IPS-15b (cell line): ENCODE measurements at regions not wholly inside any gene's neighbourhood (a gene's known extent, or its start where the extent isn't known, plus 50 kb on each side); places are given as distances from the start of the nearest gene placed in this dataset.
"Not testable (repeated sequence)": the region's sequence is repeated elsewhere in the genome, so short reads cannot be mapped to it uniquely, and the experiment has no call there.

Experiments used
- H3K27me3 ChIP-seq: one replicate; pipeline ENCODE4 v1.6.1; 2013; ENCODE audit warnings: low read length; ENCODE audit not compliant: control insufficient read depth, insufficient read depth
- H3K36me3 ChIP-seq: one replicate; pipeline ENCODE4 v1.6.1; 2013; ENCODE audit warnings: low read length; ENCODE audit not compliant: control insufficient read depth, insufficient read depth
- H3K4me1 ChIP-seq: one replicate; pipeline ENCODE4 v1.6.1; 2013; ENCODE audit warnings: mild to moderate bottlenecking, low read length; ENCODE audit not compliant: control insufficient read depth, insufficient read depth
- H3K4me3 ChIP-seq: one replicate; pipeline ENCODE4 v1.5.1; 2013; ENCODE audit warnings: low read depth, low read length
- H3K9ac ChIP-seq: one replicate; pipeline ENCODE4 v1.6.1; 2013; ENCODE audit warnings: low read depth, mild to moderate bottlenecking, low read length
- H3K9me3 ChIP-seq: one replicate; pipeline ENCODE4 v1.6.1; 2013; ENCODE audit warnings: mild to moderate bottlenecking, low read length; ENCODE audit not compliant: control insufficient read depth, insufficient read depth

DNA sequence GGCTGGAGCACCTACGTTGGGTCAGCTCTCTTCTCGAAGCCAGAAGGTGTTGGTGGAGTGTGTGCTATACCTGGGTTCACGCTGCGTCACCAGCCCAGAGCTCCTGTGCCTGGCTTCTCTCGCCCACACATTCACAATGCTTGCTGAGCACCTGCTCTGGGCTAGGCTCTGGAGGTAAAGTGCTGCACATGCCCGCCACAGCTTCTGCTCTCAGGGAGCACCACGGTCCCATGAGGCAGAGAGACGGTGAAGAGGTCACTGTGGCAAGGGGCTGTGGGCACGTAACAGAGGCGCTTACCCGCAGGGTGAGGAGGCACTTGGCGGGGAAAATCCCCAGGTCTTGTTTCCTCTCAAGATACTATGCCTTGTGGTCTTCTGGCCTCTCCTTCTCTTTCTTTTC lies 174.2 kb downstream of the TEX29 start:
- Histone ChIP-seq H3K9me3 (no peaks in the 10 kb centered on the region), H3K4me3 (no peak overlapping the region), H3K9ac (no peak overlapping the region), H3K4me1 (no peaks in the 10 kb centered on the region), H3K27me3 (no peaks in the 10 kb centered on the region), H3K36me3 (no peaks in the 10 kb centered on the region)

DNA sequence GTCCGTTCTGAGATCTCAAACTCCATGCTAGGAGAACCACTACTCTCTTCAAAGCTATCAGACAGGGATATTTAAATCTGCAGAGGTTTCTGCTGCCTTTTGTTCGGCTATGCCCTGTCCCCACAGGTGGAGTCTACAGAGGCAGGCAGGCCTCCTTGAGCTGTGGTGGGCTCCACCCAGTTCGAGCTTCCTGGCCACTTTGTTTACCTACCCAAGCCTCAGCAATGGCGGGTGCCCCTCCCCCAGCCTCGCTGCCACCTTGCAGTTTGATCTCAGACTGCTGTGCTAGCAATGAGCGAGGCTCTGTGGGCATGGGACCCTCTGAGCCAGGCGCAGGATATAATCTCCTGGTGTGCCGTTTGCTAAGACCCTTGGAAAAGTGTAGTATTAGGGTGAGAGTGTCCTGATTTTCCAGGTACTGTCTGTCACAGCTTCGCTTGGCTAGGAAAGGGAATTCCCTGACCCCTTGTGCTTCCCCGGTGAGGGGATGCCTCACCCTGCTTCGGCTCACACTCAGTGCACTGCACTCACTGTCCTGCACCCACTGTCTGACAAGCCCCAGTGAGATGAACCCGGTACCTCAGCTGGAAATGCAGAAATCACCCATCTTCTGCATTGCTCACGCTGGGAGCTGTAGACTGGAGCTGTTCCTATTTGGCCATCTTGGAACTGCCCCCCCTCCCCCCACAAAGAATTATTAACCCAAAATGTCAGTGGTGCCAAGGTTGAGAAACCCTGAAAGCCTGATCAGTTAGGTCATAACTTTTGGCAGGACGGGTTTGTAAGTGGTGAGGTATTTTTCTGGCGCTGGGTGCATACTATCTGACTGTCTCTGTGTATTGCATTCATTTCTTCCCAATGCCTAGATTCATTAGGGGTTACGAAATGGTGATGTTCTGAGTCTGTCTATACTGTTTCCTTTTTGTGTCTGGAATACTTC lies 181.4 kb downstream of the TEX29 start:
- not testable (repeated sequence) for H3K36me3 ChIP-seq, H3K9me3 ChIP-seq, H3K4me3 ChIP-seq, H3K4me1 ChIP-seq, H3K9ac ChIP-seq, H3K27me3 ChIP-seq

DNA sequence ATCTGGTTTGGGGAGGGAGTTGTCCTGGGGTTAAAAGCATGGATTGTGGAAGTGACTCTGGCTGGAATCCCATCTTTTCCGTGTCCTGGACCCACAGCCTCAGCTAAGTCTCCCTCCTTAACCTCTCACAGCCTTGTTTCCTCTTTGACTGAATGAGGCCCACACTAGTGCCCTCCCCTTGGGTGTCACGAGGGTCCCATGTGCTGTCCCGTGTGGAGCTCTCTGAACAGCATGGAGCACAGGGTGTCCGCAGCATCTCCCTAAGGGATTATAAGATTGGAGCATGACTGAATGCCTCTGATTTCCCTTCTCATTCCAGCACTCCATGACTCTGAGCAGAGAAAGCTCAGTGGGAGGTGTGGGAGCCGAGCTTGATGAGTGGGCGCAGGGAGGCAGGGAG lies 182.5 kb downstream of the TEX29 start:
- H3K27me3 ChIP-seq: no peaks in the 10 kb centered on the region
- no peaks in the 10 kb centered on the region for H3K4me1 ChIP-seq
- no peak overlapping the region for H3K4me3 ChIP-seq
- no peaks in the 10 kb centered on the region for H3K36me3 ChIP-seq
- no peaks in the 10 kb centered on the region for H3K9me3 ChIP-seq
- H3K9ac ChIP-seq: no peak overlapping the region

DNA sequence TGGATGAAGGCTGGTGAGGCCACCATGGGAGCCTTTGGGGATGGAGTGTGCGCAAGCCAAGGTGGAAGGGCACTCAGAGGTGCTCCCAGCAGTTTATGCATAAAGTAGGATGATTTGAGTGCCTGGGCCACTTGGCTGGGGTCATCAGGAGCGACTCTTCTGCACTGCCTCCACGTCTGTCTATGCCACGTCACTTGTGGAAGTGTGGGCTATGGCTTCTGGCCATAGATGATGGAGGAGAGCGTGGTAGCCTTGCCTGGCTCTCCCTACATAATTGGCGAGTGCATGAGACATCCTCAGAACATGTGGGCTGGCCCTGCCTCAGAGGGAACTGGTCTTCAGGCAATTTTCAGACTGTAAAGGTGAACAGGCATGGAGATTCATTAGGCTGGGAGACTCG lies 182.9 kb downstream of the TEX29 start:
- H3K27me3 ChIP-seq: no peaks in the 10 kb centered on the region
- no peaks in the 10 kb centered on the region for H3K4me1 ChIP-seq
- H3K36me3 ChIP-seq: no peaks in the 10 kb centered on the region
- H3K4me3 ChIP-seq: no peak overlapping the region
- H3K9ac ChIP-seq: no peak overlapping the region
- H3K9me3 ChIP-seq: no peaks in the 10 kb centered on the region

DNA sequence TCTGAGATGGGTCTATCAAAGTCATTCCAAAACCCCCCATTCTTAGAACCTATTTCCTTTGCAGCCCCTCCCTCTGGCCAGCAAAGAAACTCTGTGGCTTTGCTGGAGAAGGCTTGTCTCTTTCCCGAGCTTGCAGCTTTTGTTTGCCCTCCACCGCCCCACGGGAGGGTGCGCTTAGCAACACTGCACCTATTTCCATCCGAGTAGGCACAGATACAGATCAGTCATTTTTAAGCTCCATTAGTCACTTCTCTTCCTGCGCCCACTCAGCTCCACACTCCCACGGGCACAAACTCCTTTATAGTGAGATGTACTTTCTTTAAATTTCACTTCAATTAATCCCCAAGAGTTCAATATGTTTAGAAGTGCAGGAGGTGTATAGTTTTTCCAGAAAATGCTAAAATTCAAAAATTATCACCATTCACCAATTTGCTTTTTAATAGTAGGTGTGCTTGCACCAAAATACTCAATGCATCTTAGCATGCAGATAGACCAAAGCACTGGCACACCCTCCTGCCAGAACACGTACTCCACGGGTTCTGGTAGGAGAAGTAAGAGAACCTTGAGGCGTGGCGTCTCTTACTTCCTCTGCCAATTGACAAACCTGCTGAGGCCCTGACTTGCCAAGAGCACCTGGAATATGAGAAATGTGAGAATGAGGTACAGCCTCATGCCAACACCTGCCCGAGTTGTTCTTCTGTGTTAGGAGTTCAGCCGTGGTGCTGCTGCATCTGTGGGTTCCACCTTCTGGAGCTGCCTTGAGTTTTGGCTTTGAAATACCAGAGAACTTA lies 183.7 kb downstream of the TEX29 start:
- H3K27me3 ChIP-seq: no peaks in the 10 kb centered on the region
- no peaks in the 10 kb centered on the region for H3K9me3 ChIP-seq
- H3K4me1 ChIP-seq: no peaks in the 10 kb centered on the region
- H3K36me3 ChIP-seq: no peaks in the 10 kb centered on the region
- no peak overlapping the region for H3K4me3 ChIP-seq
- no peak overlapping the region for H3K9ac ChIP-seq

DNA sequence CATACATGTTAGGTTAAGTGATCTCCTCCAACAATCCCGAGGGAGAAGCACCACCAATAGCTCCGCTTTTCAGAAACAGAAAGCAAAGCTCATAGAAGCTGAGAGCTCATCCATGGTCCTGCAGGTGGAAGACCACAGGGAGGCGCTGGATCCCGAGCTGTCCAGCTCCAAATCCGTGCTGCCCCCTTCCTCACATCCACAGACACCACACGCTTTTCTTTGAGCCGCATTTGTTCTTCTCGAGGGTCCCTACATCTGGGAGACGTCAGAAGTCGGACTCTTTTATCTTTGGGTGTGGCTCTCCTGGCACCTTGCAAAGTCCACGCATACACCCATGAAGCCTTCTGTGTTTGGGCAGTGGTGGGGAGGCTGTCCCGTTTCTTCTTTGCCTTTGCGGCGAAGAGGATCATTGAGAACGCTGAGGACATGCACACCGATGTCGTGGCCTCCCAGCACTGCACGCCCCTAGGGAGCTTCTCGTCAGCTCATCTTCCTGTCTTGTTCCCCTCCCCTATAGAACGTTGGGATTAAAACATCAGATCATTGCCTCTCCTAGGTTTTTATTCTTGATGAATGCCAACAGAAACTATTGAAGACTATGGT lies 184.8 kb downstream of the TEX29 start:
- Histone ChIP-seq H3K4me3 (no peak overlapping the region), H3K9me3 (no peaks in the 10 kb centered on the region), H3K27me3 (no peaks in the 10 kb centered on the region), H3K4me1 (peaks cover 4% of the 10 kb centered on the region), H3K36me3 (no peaks in the 10 kb centered on the region), H3K9ac (no peak overlapping the region)

DNA sequence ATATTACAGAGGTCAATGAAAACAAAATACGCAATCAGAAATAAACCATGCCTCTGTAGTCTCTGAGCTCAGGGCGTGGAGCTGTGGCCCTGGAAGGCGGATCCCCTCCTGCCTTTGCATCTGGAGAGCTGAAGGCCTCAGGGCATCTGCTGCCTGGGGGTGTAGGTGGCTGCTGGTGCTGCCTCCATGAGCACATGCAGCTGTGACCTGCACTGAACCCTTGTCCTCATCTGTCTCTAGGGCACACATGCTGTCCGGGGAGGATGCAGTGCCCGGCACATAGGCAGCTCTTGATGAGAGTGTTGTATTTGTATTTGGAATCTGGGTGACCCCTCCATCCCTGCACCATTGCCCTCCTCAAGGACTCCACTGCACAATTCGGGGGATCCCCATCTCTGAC lies 185.7 kb downstream of the TEX29 start:
- no peaks in the 10 kb centered on the region for H3K9me3 ChIP-seq
- H3K36me3 ChIP-seq: no peaks in the 10 kb centered on the region
- H3K27me3 ChIP-seq: no peaks in the 10 kb centered on the region
- H3K4me3 ChIP-seq: no peak overlapping the region
- H3K9ac ChIP-seq: no peak overlapping the region
- peaks cover 4% of the 10 kb centered on the region for H3K4me1 ChIP-seq

DNA sequence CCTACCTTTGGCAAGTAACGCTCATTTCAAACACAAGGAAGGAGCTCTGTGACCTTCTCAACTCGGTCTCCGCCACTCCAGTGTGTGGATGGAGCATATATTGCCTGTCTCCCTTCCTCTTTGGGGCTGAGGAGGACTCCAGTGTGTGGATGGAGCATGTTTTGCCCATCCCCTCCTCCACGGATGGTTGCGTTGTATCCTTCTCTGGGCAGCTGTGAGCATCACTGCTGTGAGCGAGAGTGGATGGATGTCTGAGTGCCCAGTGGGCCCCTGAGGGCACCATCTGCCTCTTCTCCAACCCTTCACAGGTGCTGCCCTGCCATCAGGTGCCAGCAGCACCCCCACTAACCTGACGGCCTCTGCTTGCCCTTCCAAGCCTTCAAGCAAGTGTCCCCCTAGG lies 186.2 kb downstream of the TEX29 start:
- Histone ChIP-seq H3K4me3 (no peak overlapping the region), H3K9ac (no peak overlapping the region), H3K36me3 (no peaks in the 10 kb centered on the region), H3K9me3 (no peaks in the 10 kb centered on the region), H3K27me3 (no peaks in the 10 kb centered on the region), H3K4me1 (peaks cover 4% of the 10 kb centered on the region)

DNA sequence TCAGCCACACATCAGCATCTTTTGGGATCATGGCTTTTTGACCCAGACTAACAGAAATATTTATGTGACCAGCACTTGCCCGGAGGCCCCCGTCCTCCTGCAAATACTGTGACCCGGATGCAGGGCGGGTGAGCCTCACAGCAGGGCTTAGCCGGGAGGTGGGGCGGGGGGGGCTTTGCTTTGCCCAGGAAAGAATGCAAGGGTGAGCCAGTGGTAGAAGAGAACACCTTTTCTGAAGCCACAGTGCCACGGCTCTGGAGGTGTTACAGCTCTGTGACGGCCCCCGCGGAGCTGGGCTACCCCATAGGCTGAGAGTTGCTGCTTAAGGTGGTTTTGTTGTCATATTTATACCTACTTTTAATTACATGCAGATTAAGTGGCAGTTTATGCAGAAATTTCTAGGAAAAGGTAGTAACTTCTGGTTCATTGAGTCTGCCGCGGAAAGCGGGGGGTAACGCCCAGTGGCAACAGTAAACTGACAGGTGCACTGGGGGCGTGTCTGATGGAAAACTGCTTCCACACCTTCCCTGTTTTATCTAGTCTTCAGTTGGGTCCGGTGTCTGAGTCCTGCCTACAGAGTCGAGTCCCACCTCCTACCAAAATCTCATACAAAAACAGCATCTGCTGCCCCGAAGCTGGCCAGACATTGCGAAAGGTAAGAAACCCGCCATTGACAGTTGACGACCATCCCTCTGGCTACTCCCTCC lies 187.9 kb downstream of the TEX29 start:
- Histone ChIP-seq H3K4me3 (no peak overlapping the region), H3K9ac (no peak overlapping the region), H3K4me1 (peaks cover 4% of the 10 kb centered on the region), H3K36me3 (no peaks in the 10 kb centered on the region), H3K9me3 (no peaks in the 10 kb centered on the region), H3K27me3 (no peaks in the 10 kb centered on the region)

DNA sequence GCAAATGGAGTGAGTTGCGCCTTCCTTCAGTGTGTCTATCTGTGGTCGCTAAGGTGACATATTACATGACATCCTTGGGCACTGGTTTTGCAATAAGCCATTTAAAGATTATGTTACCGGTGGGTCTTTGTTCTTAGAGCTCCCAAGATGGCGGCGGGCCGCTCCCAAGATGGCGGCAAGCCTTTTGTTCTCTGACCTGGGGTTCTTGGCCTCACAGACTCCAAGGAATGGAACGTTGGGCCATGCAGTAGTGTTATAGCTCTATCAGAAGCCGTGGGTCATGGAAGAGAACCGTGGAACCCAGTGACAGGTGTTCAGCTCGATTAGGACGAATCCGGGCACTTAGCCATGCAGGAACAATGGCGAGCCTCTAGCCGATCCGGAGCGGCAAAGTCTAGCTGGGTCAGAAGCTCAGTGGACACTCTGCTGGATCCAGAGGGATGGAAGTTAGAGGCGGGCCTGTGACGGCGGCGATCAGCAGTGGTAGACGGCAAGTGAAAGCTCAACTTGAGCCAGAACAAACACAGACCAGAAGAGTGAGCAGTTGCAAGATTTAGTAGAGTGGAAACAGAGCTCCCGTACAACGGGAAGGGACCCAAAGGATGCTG lies 188.6 kb downstream of the TEX29 start:
- H3K9me3 ChIP-seq: no peaks in the 10 kb centered on the region
- peaks cover 4% of the 10 kb centered on the region for H3K4me1 ChIP-seq
- no peaks in the 10 kb centered on the region for H3K36me3 ChIP-seq
- H3K4me3 ChIP-seq: no peak overlapping the region
- no peaks in the 10 kb centered on the region for H3K27me3 ChIP-seq
- no peak overlapping the region for H3K9ac ChIP-seq
